GM21786 (cell line): ENCODE measurements at regions not wholly inside any gene's neighbourhood (a gene's known extent, or its start where the extent isn't known, plus 50 kb on each side); places are given as distances from the start of the nearest gene placed in this dataset.

Experiments used
- ATAC-seq: cut with Tn5 transposase; IDR thresholded peaks from one replicate; pipeline ENCODE4 v1.9.1; 2021; ENCODE audit not compliant: unreplicated experiment

DNA sequence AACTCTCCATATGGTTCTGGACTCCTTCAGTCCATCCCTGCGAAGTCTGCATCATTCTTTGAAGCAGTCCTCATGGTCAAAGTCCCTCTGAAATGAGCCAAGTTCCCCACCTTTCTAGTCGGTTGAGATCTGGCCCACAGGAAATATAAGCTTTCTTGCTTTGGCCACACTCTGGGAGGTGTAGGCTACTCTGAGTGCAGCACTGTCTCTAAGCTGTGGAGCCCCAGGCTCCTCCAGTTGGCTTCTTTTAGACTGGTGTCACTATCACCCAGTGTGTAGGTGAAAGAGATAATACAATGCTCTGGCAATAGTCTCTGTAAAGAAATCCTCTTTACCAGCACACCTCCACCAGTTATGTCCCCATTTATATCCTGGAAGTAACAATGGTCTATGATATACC, 486.5 kb upstream of the KLF12 start:
- no peak for ATAC-seq

DNA sequence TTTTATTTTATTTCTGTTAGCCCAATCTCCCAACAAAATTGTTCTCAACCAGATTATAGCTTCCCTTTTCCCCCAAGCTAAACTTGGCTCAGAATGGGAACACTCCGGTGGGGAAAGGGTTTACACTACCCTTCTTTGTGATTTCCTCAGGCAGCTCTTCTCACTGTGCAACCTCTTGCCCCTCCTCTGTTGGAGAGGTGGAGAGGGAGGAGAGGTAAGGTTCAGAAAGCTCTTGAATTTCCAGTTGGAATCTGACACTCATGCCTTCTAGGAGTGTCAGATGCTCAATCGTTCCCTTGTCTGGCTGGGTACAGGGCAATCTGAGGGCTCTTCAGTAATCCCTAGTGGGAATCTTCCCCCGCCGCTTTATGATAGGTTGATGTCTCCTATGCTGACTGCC, 486.1 kb upstream of the KLF12 start:
- no peak for ATAC-seq

DNA sequence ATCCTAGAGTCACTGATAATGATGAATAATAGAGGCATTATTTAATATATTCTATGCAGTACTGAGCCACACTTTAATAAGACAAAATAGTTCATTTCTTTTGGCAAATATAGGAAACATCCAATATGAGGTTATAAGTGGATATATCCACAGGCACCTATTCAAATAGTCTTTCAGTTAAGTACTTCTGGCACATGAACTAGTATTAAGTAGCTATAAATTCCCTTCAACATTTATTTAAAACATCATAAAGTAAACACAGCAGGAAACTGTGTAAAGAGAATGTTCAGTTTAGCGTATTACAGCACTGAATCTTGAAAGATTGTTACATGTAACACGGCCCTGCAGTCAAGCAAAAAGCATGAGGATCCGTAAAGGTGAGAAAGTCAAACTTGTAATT, 463.3 kb upstream of the KLF12 start:
- ATAC-seq = no peak

DNA sequence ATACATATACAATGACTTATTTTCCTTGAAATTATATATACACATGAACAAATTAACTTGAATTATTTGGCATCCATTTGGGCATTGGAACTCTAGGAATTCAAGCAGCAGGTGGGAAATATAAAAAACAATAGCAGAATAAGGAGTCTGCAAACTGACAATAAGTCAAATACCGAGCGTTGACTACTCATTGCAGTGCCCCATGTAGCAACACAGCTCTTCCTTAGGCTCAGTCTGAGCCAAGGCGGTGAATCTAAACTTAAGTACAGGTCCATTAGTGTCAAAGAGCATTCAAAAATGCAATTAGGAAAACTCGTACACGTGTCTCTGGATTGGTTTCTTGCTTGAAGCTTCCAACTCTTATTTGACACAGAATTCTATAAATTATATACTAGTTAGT, 462.5 kb upstream of the KLF12 start:
- no peak for ATAC-seq

DNA sequence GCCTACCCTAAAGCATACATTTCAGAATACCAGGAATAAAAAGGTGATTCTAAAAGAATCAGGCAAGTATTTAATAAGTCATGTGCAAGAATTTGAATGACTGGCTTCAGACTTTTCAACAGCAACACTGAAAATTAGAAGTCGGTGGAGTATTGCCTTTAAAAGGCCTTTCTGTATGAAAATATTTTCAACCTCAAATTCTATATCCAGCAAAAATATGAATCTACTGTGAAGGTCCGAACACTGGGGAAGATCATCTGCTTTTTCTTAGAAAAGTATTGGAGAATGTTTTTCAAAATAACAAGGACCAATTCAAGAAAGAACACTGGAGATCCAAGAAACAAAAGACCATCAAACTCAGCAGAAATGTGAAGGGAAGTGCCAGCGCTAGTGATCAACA, 459.5 kb upstream of the KLF12 start:
- ATAC-seq = no peak

DNA sequence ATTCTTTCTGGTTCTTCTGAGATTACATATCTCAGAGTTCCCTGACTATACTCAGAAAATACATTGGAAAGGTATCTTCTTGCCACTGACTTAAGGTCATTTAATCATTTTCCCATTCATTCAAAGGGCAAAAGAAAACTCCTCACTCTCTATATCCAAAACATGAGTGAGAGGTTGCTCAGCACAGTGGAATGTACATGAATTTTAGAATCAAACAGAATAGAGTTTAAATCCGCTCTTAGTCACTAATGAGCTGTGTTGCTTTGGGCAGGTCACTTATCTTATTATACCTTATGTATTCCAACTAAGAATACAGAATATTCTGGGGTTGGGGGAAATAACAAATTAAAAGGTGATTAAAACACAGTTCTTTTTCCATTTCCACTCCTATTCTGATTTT, 452.6 kb upstream of the KLF12 start:
- ATAC-seq = no peak

DNA sequence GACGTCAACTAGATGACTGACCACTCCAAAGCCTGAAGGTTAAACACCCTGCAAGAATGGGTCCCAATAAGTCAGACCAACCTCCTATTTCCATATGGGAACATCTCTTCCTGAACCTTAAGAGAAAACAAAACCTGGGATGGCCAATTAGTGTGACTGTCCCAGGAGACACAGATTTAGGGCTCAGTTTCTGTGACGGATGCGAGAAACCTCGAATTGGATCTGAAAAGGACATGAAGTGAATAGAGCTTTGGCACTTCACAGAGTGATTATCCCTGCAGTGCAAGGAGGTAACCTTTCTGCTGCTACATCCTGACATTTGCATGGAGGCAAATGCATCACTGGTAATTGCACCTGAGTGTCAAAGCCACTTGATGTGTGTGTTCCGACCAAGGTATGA, 442.2 kb upstream of the KLF12 start:
- no peak for ATAC-seq

DNA sequence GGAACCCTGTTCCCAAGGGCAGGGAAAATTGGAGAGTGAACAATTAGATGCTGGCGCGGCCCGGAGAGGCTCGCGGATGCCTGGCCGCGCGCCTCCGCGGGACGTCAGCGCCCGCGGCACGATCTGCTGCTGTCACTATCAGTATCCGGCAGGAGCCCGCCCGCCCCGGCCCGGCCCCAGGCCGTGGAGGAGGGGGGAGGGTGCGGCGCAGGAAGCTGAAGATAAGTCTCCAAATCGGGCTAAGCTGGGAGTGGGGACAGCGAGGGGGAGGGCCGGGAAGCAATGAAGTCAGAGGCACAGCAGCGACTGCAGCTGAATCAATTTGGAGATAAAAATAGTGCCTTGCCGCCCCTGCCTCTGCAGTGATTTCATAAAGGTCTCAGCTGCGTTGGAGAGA, 441.5 kb upstream of the KLF12 start:
- ATAC-seq = no peak

DNA sequence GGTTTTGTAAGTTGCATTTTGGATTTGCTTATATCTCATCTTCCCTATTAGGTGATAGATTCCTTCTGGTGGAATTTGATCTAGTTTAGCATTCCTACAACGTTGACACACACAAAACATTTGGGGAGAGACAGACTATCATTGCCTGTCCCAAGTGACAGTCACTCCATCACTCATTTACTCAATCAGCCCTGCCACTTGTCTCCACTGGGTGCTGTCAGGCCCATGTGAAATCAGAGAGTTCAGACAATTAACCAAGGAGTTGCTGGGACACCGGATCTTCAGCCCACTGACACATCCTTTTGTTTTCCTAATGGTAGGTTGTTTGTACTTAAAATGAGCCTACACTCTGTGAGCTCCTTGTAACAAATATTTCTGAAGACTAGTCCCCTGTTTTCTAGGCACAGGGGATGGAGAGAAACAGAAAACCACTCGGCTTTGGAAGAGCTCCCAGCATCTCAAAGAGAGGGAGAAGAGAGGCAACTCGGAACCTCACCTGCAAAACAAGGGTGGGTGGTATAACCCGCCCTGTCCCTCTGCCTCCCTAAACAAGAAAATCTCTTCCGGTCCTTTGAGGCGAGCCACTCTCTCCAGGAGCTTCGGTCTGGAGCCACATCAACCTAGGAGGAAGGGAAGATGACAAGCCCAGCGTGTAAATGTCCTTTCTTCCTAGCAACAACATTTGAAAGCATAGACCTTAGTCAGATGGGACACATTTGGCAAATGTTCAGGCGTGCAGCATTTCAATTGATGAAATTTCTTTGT, 440.9 kb upstream of the KLF12 start:
- no peak for ATAC-seq

DNA sequence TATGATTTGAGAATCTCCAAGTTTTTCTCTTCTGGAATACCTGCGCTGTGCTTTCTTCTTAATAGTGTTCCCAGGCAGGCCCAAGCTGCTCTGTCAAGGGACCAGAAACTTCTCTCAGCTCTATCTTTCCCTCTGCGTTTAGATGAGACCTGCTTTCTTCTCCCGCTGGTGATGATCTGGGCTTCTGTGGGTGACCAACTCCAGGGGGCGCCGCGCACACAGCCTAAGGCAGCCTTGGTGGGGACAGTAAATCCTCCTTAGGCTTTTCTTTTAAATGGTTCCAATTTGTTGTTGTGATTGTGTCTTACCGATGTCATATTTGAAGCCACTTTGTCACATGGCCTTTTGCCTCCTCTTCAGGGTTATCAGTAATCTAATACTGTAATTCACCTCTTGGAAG, 439.4 kb upstream of the KLF12 start:
- ATAC-seq = no peak

DNA sequence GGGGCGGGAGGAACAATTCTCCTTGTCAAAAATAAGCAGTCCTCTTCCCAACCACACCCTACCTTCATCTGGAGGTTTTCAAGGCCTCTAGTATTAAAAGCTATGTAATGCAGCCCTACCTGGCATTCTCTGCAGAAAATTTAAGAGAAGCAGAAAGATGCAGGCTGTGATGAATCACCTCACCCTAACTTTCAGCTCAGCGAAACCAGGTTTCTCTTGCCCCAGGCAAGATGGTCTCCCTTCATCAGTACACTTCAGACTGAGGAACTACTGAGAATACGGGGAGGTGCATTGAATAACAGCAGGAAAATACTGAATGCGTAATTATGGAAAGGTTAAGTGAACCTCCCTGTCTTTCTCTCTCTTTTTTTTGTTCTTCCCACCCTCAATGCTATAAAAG, 437.6 kb upstream of the KLF12 start:
- ATAC-seq = no peak

DNA sequence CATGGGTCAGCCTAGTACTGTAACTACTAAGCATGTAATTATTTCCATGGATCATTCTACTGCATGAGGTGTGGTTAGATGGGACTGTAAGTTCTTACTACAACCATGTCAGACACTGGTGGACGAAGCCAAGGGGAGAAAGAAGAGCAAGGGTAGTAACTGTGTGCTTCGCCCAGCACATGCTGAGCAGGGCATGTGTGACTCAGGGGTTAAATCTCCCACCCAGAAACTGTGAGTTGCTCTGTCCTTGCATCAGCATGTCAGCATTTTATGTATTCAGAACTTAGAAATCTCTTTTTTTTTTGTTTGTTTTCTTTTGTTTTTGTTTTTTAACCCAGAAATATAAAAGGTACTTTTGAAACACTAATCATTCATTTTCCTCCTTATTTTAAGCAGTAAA, 436.6 kb upstream of the KLF12 start:
- no peak for ATAC-seq

DNA sequence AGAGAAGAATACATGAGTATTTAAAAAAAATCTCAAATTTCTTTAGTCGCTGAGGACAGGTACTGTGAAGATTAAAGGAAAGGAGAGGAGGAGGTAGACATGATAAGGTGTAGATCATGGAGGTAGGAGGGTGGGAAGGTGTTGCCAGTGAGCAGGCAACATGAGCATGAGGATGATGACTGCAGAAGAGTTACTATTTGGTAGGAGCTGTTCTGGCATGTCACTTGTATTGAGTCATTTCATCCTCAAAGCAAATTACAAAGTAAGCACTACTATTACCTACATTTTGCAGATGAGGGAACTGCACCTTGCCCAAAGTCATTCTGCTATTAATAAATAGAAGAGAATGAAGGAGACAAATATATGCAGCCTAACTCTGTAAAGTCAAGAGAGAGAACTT, 435.8 kb upstream of the KLF12 start:
- no peak for ATAC-seq

DNA sequence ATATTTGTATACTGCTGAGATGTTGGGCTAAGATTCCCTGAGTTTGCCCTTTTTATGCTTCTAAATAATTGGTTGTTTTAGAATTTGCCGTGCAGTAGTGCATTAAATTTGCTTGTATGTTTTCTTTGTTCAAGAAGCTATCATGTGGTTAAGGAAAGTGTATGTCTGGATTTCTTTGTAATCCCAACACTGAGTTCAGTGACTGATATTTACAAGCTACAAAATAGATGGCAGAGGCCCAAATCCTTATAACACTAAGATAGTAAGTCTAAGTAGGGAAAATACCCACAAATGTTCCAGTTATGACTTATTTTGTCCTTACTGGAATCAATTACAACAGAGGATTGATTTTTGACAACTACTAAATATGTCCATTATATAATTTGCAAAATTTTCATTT, 435.0 kb upstream of the KLF12 start:
- ATAC-seq = no peak

DNA sequence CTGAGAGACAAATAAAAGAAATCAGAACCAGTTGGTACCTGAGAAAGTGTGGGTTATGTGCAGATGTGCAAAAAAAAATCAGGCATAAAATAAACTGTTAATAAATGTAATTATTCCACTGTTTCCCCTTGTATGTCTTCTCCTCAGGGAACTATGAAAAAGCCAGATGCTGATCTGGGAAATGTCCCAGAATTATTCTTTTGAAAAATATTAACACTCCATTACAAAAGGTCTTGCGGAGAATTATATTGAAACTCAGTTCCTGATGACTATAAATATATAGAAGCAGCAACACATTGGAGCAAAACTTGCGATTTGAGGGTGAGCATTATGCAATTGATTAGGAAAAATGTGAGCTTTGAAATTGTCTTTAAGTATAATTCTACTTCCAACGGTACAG, 433.3 kb upstream of the KLF12 start:
- no peak for ATAC-seq

DNA sequence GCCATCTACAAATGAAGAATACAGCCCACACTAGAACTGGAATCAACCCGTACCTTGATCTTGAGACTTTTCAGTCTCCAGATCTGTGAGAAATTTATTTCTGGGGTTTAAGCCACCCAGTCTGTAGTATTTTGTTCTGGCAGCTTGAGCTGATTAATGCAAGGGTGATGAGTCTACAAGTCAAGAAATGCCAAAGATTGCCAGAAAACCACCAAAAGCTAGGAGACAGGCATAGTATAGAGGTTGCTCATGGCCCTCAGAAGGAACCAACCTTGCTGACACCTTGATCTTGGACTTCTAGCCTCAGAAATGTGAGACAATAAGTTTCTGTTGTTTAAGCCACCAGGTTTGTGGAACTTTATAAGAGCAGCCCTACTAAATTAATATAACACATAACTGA, 428.2 kb upstream of the KLF12 start:
- ATAC-seq = no peak

DNA sequence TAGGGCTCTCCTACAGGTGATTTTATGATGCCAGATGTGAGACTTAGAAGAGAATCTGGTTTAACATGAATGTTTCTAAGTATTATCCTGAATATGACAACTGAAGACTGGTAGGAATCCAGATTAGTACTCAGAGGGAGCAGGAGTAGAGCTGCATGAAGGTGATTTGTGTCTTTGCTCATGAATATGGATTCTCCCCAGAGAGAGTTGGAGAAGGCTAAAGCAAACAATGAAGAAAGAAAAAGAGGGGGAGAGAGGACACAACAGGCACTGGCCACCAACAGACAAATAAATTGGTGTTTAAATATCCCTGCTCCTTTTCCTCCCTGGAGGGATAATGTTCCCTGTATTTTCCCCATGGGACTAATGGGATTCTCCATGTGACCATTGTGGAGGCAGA, 427.0 kb upstream of the KLF12 start:
- ATAC-seq = no peak

DNA sequence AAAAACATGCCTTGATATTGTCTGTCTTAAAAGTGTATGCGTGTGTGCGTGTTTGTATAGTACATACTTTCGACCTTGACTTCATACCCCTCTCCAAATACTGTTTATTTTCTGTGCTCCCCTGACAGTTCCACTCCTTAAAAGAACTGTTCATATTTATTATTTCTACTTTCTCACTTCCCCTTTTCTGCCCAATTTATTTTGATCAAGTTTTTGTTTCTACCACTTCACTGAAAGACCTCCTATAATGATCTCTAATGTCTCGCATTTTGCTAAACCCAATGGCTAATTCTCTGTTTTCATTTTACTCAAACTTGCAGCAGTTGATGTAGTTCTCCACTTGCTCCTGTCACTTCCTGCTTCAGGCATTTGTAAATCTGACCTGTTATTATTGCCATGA, 426.1 kb upstream of the KLF12 start:
- ATAC-seq = peak; percentile 70

DNA sequence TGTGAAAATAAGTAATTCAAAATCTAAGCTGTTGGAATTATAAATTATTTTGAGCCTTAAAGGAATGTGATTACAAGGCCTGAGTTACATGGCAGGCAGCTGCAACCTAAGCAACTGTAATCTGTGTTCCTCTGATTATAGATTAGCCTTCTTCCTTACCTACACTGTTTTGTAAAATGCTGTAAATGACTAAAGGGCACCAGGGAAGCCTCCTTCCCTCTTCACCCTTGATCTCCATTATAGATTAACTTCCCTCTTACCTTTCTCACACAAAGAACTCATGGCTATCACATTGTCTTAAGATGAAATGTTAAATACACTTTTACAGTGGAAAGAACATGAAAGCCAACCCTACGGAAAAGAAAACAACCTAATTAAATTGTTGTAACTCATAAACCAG, 423.7 kb upstream of the KLF12 start:
- no peak for ATAC-seq

DNA sequence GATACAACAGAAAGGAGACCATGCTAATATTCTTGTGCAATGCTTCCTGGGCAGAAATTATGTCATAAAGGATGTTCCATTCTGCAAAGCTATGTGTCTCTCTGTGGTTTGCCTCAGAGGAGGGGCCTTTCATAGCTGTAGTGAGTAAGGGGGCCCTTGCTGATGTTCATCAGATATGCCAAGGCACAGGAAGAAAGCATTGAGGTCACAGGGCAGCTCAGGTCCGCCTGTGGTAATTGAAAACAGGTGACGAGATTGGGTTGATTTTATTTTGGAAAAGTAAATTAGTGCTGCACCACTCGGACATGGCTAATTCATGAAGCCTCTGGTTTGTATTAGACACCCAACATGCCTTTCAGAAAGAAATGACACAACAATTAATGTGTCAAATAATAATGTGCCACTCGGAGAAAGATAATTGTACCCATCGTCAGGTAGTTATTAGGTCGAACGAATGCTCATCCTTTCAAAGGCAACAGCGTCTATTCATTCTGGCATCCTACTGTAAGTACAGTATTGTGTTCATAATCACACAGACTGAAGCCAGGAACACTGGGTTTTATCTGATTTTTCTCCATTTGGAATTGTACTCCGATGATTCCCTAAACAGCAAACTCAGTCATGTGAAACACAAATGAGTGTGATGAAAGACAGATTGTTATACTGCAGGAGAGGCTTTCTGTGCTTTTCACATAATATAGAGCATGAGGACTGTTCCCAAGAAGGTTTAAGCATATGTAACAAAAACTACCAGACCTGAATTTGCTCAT, 421.6 kb upstream of the KLF12 start:
- no peak for ATAC-seq

DNA sequence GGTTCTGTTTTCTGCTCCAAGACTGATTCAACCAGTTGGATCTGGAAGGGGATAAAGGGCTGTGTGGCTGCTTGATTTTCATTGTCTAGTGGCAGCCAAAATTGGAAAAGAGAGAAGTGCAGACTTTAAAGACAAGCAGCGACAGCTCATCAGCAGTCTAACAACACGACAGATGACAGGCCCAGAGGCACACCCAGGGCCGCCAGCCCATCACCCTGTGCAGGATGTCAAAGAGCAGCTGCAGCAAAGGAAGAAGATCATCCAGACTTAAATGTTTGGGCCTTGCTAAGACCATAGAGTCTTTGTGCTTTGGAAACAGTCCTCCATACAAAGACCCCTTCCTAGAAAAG, 421.0 kb upstream of the KLF12 start:
- ATAC-seq = no peak

DNA sequence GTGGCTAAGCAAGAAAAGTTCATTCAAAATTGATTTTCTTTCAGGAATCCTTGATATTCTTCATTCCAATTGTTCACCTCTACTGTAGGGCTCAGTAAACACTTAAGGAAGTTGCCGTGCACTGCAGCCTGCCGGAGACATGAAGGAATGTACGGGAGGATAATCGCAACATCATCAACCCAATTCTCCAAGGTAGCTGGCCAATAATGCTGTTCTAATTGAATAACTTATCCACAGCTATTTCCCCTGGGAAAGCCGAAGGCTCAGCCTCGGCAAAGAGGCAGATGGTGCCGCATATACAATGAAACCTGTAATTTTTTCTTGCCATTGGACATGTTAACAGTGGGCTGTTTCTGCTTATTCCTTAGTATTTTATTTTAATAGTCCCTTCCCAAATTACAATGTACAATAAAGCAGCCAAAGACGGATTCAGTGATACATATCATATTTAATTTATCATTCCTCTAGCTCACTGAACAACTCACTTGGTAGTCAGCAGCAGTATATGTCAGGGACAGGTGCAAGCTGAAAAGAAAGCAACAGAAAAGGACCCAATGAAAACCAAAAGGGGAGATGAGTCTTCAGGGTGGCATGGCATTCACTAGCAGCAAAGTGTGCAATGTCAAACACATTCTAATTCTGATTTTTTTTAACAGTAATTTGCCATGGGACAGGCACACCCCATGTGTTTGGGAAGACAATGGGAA, 420.5 kb upstream of the KLF12 start:
- ATAC-seq = no peak
